MM.1S (cell line): ENCODE measurements at regions not wholly inside any gene's neighbourhood (a gene's known extent, or its start where the extent isn't known, plus 50 kb on each side); places are given as distances from the start of the nearest gene placed in this dataset.

ENCODE experiments used
- CTCF ChIP-seq: fragments of 300-600 bp; sonication (generic); IDR thresholded peaks from 2 replicates; pipeline ENCODE4 v1.5.1; 2016; ENCODE audit warnings: antibody characterized with exemption, low read length, mixed read lengths
- EZH2 ChIP-seq: fragments of 300-600 bp; sonication (generic); optimal IDR thresholded peaks from 2 replicates; pipeline ENCODE3; 2017; ENCODE audit warnings: low read depth, mild to moderate bottlenecking, antibody characterized with exemption, low read length, mixed read lengths
- EZH2phosphoT487 ChIP-seq: fragments of 300-600 bp; sonication (generic); IDR thresholded peaks from 2 replicates; pipeline ENCODE4 v1.6.1; 2018; ENCODE audit warnings: antibody characterized with exemption, low read length

GRCh38 chr3:94654096-94654495, 591.2 kb downstream of the NSUN3 start:
- TF ChIP-seq CTCF (no peak), EZH2 (no peak), EZH2phosphoT487 (no peak)
